ENCODE measurements at regions not wholly inside any gene's neighbourhood (a gene's known extent, or its start where the extent isn't known, plus 50 kb on each side); places are given as distances from the start of the nearest gene placed in this dataset.

- no peak for ATAC-seq
- no peaks in the 10 kb centered on the region for H3K36me3 Mint-ChIP-seq (ENCODE audit: low read depth)
- intact Hi-C loops (cut with micrococcal nuclease): no loop called here
Observed at GRCh38 chr1:157418231-157418630, 134.1 kb downstream of the FCRL5 start.

DNA sequence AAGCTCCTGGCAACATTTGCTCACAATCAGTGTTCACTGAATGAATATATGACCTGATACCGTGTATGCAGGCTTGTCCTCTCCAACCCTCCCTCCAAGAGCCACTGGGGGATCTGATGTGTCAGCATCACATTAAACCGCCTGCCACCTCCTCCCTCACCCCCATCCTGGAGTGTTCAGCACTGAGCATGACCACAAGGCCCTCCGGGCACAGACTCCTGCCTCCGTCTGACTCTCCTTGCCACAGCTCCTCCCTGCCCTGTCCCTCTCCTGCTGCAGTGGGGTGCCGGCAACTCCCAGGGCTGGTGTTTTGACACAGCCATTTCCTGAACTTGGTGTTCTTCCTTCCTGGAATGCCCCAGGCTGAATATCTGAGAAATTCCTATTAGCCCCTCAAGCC lies 136.7 kb downstream of the FCRL5 start:
- POLR2A ChIA-PET: no interaction called here
- no peak for ATAC-seq
- Mint-ChIP-seq H3K27me3 (peaks cover 10% of the 10 kb centered on the region), H3K4me1 (ENCODE audit: low read depth) (no peaks in the 10 kb centered on the region), H3K27ac (no peak overlapping the region), H3K36me3 (ENCODE audit: low read depth) (no peaks in the 10 kb centered on the region), H3K9me3 (no peaks in the 10 kb centered on the region), H3K4me3 (no peak overlapping the region)
- no peak for DNase-seq
- CTCF ChIA-PET: no interaction called here
- TF ChIP-seq CTCF (IDR thresholded peaks at IDR 0.05): no peak
- intact Hi-C loops (cut with micrococcal nuclease): no loop called here

More at GRCh38 chr1:157418231-157418630, 134.1 kb downstream of the FCRL5 start:
- H3K4me3 Mint-ChIP-seq: no peak overlapping the region
- no peaks in the 10 kb centered on the region for H3K9me3 Mint-ChIP-seq
- DNase-seq: no peak
- POLR2A ChIA-PET: interaction anchor here (0.5 kb wide), 1 partner anchor 67 kb away, joined by 3 read pairs; no protein-coding TSS in a partner anchor
- CTCF ChIA-PET: no interaction called here
- peaks cover 10% of the 10 kb centered on the region for H3K27me3 Mint-ChIP-seq
- no peak for TF ChIP-seq CTCF (IDR thresholded peaks at IDR 0.05)
- H3K27ac Mint-ChIP-seq: no peak overlapping the region
- no peaks in the 10 kb centered on the region for H3K4me1 Mint-ChIP-seq (ENCODE audit: low read depth)

- no peak overlapping the region for H3K4me3 Mint-ChIP-seq
- no peaks in the 10 kb centered on the region for H3K4me1 Mint-ChIP-seq (ENCODE audit: low read depth)
- POLR2A ChIA-PET: interaction anchor here (0.6 kb wide), 1 partner anchor 16 kb away, joined by 3 read pairs; no protein-coding TSS in a partner anchor
- TF ChIP-seq CTCF (IDR thresholded peaks at IDR 0.05): no peak
- intact Hi-C loops (cut with micrococcal nuclease): no loop called here
- no peak for ATAC-seq
- no peak overlapping the region for H3K27ac Mint-ChIP-seq
- CTCF ChIA-PET: no interaction called here
- H3K9me3 Mint-ChIP-seq: no peaks in the 10 kb centered on the region
- no peak for DNase-seq
- no peaks in the 10 kb centered on the region for H3K36me3 Mint-ChIP-seq (ENCODE audit: low read depth)
- H3K27me3 Mint-ChIP-seq: peaks cover 4% of the 10 kb centered on the region
Observed at GRCh38 chr1:157412308-157412707, 140.0 kb downstream of the FCRL5 start.

DNA sequence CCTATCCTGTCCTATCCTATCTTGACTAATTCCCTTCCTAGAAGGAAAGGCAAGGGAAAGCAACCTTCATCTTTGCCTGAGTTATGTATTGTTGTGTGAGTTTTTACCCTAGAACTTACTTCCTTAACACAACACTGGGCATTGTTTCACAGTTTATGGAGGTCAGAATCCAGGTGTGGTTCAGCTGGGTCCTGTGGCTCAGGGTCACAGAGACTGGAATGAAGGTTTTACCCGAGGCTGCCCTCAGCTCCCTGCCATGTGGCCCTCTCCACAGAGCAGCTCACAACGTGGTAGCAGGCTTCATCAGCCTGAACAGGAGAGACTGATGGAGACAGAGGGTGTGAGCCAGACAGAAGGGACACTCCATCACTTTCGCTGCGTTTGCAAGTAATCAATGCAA lies 140.5 kb downstream of the FCRL5 start:
- Mint-ChIP-seq H3K4me1 (ENCODE audit: low read depth) (no peaks in the 10 kb centered on the region), H3K36me3 (ENCODE audit: low read depth) (no peaks in the 10 kb centered on the region), H3K4me3 (no peak overlapping the region), H3K9me3 (no peaks in the 10 kb centered on the region), H3K27ac (no peak overlapping the region), H3K27me3 (no peaks in the 10 kb centered on the region)
- no peak for TF ChIP-seq CTCF (IDR thresholded peaks at IDR 0.05)
- ATAC-seq (no peak), DNase-seq (no peak)
- CTCF ChIA-PET: no interaction called here
- POLR2A ChIA-PET: interaction anchor here (0.6 kb wide), 1 partner anchor 15 kb away, joined by 3 read pairs; no protein-coding TSS in a partner anchor
- intact Hi-C loops (cut with micrococcal nuclease): no loop called here

DNA sequence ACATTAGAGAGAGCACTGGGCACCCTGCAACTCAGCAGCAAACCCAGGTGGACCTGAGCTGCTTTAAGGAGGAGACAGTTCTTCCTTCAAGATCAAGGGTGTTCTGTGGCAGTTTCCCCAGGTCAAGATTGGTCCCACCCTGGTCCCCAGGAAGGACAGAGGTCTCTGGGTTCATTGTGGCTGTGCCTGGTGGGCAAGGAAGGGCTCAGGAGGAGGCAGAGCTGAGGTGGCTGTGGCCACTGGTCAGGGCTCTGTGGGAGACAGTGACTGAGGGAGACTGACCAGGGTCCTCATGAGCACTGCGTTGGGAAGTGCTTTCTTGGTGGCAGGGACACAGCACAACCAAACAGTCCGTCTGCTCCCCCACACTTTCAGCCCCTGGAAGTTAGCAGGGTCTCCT lies 141.3 kb downstream of the FCRL5 start:
- no peaks in the 10 kb centered on the region for H3K9me3 Mint-ChIP-seq
- H3K27me3 Mint-ChIP-seq: no peaks in the 10 kb centered on the region
- POLR2A ChIA-PET: no interaction called here
- no peak overlapping the region for H3K27ac Mint-ChIP-seq
- TF ChIP-seq CTCF (IDR thresholded peaks at IDR 0.05): no peak
- H3K4me1 Mint-ChIP-seq (ENCODE audit: low read depth): no peaks in the 10 kb centered on the region
- CTCF ChIA-PET: no interaction called here
- H3K36me3 Mint-ChIP-seq (ENCODE audit: low read depth): no peaks in the 10 kb centered on the region
- ATAC-seq (no peak), DNase-seq (no peak)
- no peak overlapping the region for H3K4me3 Mint-ChIP-seq
- intact Hi-C loops (cut with micrococcal nuclease): no loop called here
